Esophagus (tissue), 2 donors: ENCODE measurements at regions not wholly inside any gene's neighbourhood (a gene's known extent, or its start where the extent isn't known, plus 50 kb on each side); places are given as distances from the start of the nearest gene placed in this dataset.

Experiments
- H3K27ac ChIP-seq, 2 donors: one replicate each; pipeline ENCODE4 v1.5.1; 2013; ENCODE audit warnings: low read depth in 2 of 2, mild to moderate bottlenecking in 2 of 2, inconsistent platforms in 1 of 2, low read length in 1 of 2, moderate library complexity in 1 of 2
- H3K27me3 ChIP-seq, 2 donors: one replicate each; pipeline ENCODE4 v1.6.1; 2013; ENCODE audit warnings: low read length in 2 of 2, control low read depth in 1 of 2, mild to moderate bottlenecking in 1 of 2; ENCODE audit not compliant: insufficient read depth in 2 of 2, control insufficient read depth in 1 of 2
- H3K36me3 ChIP-seq, 2 donors: one replicate each; pipeline ENCODE4 v1.6.1; 2013; ENCODE audit warnings: low read length in 1 of 2; ENCODE audit not compliant: control insufficient read depth in 2 of 2, insufficient read depth in 2 of 2
- H3K4me1 ChIP-seq, 2 donors: one replicate each; pipeline ENCODE4 v1.6.1; 2013; ENCODE audit warnings: low read length in 1 of 2; ENCODE audit not compliant: control insufficient read depth in 2 of 2, insufficient read depth in 2 of 2
- H3K4me3 ChIP-seq, 2 donors: one replicate each; pipeline ENCODE4 v1.5.1; 2013; ENCODE audit warnings: low read length in 2 of 2, mild to moderate bottlenecking in 2 of 2, low read depth in 1 of 2, moderate library complexity in 1 of 2
- H3K9me3 ChIP-seq, 2 donors: one replicate each; pipeline ENCODE4 v1.6.1; 2013; ENCODE audit warnings: mild to moderate bottlenecking in 2 of 2, low read depth in 1 of 2, low read length in 1 of 2, moderate library complexity in 1 of 2; ENCODE audit not compliant: control insufficient read depth in 2 of 2, insufficient read depth in 1 of 2
- WGBS, 2 donors: extraction: QIAGEN DNeasy Blood & Tissue Kit; methylation state at CpG; one replicate each; pipeline ENCODE4 v1.1.7; 2013; 5-methylcytosine and 5-hydroxymethylcytosine counted together
- donor health status: healthy with polysubstance abuse.
- donor health status: Bipolar disorder and iron deficiency.

GRCh38 chr14:101350691-101351090 is 210.6 kb upstream of the DIO3 start:
- H3K4me3 ChIP-seq: no peak overlapping the region
- H3K9me3 ChIP-seq: peaks cover 4 to 11% of the 10 kb centered on the region in 2 donors
- no peaks in the 10 kb centered on the region for H3K36me3 ChIP-seq
- no peak overlapping the region for H3K27ac ChIP-seq
- 83 to 88% methylated on average over 5 of the region's 5 CpGs for WGBS, 2 donors
- H3K4me1 ChIP-seq: no peaks in the 10 kb centered on the region
- H3K27me3 ChIP-seq: no peaks in the 10 kb centered on the region

GRCh38 chr14:101351146-101351545 is 210.1 kb upstream of the DIO3 start:
- WGBS, 2 donors: 68 to 69% methylated on average over 7 of the region's 7 CpGs
- no peak overlapping the region for H3K27ac ChIP-seq
- no peaks in the 10 kb centered on the region for H3K27me3 ChIP-seq
- H3K4me1 ChIP-seq: no peaks in the 10 kb centered on the region
- H3K9me3 ChIP-seq: peaks cover 5 to 11% of the 10 kb centered on the region in 2 donors
- no peak overlapping the region for H3K4me3 ChIP-seq
- H3K36me3 ChIP-seq: no peaks in the 10 kb centered on the region

- Histone ChIP-seq H3K9me3 (peaks cover 8 to 11% of the 10 kb centered on the region in 2 donors), H3K27me3 (no peaks in the 10 kb centered on the region), H3K4me3 (no peak overlapping the region), H3K27ac (no peak overlapping the region), H3K36me3 (no peaks in the 10 kb centered on the region), H3K4me1 (no peaks in the 10 kb centered on the region)
- 79 to 83% methylated on average over 5 of the region's 5 CpGs for WGBS, 2 donors
Measured at GRCh38 chr14:101351769-101352168, 209.5 kb upstream of the DIO3 start.

GRCh38 chr14:101352567-101352966 is 208.7 kb upstream of the DIO3 start:
- Histone ChIP-seq H3K27me3 (no peaks in the 10 kb centered on the region), H3K27ac (no peak overlapping the region), H3K4me3 (no peak overlapping the region), H3K4me1 (no peaks in the 10 kb centered on the region), H3K36me3 (no peaks in the 10 kb centered on the region), H3K9me3 (peaks cover 8 to 12% of the 10 kb centered on the region in 2 donors)
- WGBS, 2 donors: 91 to 94% methylated on average over 8 of the region's 8 CpGs

DNA sequence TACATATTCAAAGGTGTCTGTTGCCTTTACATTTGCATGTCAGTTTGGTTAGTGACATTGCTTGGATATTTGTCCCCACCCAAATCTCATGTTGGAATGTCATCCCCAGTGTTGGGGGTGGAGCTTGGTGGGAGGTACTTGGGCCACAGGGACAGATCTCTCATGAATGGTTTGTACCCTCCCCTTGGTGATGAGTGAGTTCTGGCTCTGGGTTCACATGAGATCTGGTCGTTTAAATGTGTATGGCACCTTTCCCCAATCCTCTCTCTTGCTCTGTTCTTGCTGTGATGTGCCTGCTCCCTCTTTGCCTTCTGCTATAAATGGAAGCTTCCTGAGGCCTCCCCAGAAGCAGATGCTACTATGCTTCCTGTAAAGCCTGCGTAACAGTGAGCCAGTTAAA is 207.9 kb upstream of the DIO3 start:
- H3K4me3 ChIP-seq: no peak overlapping the region
- no peaks in the 10 kb centered on the region for H3K36me3 ChIP-seq
- 78 to 79% methylated on average over 2 of the region's 2 CpGs for WGBS, 2 donors
- H3K27me3 ChIP-seq: no peaks in the 10 kb centered on the region
- peaks cover 0 to under 1% of the 10 kb centered on the region in 2 donors for H3K4me1 ChIP-seq
- H3K9me3 ChIP-seq: peaks cover 6 to 11% of the 10 kb centered on the region in 2 donors
- no peak overlapping the region for H3K27ac ChIP-seq

DNA sequence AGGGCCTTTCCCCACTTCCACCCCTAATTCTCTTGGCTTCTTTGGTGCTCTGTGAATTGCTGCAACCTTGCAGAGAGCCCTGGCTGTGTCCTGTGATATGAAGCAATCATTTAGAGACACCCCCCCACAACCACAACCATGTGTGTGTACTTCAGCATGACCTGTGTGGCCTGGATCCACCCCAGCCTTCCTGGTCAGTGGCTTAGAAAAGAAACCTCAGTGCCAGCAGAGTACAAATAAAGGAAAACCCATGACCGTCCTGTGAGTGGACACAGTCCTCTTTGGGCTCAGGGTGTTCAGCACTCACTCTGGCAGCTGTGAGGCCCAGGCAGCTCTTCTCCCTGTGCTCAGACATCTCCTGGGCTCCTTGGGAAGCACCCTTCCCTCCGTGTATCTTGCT is 206.6 kb upstream of the DIO3 start:
- Histone ChIP-seq H3K4me3 (no peak overlapping the region), H3K9me3 (peaks cover 3 to 4% of the 10 kb centered on the region in 2 donors), H3K27ac (no peak overlapping the region), H3K4me1 (peaks cover 2% of the 10 kb centered on the region in 2 donors), H3K36me3 (no peaks in the 10 kb centered on the region), H3K27me3 (no peaks in the 10 kb centered on the region)
- WGBS, 2 donors: 79 to 80% methylated on average over 2 of the region's 2 CpGs

- Histone ChIP-seq H3K4me1 (peaks cover 2% of the 10 kb centered on the region in 2 donors), H3K4me3 (no peak overlapping the region), H3K36me3 (no peaks in the 10 kb centered on the region), H3K27ac (no peak overlapping the region), H3K9me3 (peaks cover 3 to 4% of the 10 kb centered on the region in 2 donors), H3K27me3 (no peaks in the 10 kb centered on the region)
- WGBS, 2 donors: 79% methylated on average over 5 of the region's 5 CpGs
Measured at GRCh38 chr14:101355284-101355683, 206.0 kb upstream of the DIO3 start.

DNA sequence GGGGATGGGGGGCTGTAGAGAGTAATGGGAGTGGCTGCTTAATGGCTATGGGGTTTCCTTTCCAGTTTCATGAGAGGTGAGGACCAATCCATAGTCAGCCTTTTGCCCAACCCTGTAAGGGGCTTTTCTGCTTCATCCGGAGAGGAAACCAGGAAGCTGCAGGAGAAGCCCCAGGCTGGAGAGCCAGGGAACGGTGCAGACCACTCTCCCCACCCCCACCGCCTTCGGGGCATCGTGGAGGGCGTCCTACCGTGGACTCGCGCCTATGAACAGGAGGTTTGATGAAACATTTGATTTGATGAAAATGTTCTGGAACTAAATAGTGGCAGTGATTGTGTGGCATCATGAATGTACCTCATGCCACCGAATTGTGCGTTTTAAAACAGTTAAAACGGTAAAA is 204.3 kb upstream of the DIO3 start:
- H3K9me3 ChIP-seq: peaks cover 3 to 4% of the 10 kb centered on the region in 2 donors
- H3K4me3 ChIP-seq: no peak overlapping the region
- peaks cover 2% of the 10 kb centered on the region in 2 donors for H3K4me1 ChIP-seq
- H3K27me3 ChIP-seq: no peaks in the 10 kb centered on the region
- WGBS, 2 donors: 89 to 90% methylated on average over 12 of the region's 12 CpGs
- no peaks in the 10 kb centered on the region for H3K36me3 ChIP-seq
- H3K27ac ChIP-seq: no peak overlapping the region

DNA sequence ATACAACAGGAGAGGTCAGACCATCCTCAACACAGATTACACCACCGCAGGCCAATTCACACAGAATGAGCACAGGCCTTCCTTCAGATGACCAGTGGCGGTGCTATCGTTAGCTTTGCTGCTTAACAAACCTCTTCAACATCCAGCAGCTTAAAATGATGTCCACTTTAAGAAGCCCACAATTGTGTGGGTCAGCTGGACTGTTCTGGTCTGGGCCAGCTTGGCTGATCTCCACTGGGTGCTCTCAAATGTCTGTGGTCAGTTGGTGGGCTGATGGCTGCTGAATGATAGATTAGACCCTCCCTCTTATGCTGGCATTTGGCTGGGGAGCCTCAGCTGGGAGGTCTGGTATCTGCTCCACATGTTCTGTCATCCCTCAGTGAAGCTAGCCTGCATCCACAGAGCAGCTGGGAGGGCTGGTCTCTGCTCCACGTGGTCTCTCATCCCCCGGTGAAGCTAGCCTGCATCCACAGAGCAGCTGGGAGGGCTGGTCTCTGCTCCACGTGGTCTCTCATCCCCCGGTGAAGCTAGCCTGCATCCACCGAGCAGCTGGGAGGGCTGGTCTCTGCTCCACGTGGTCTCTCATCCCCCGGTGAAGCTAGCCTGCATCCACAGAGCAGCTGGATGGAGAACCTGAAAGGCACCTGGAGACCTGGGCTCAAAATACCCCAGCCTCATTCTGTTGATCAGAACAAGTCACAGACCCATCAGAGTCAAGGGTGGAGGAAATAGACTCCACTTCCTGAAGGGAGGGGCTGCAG is 203.6 kb upstream of the DIO3 start:
- 89 to 91% methylated on average over 10 of the region's 10 CpGs for WGBS, 2 donors
- no peak overlapping the region for H3K4me3 ChIP-seq
- peaks cover 4 to 5% of the 10 kb centered on the region in 2 donors for H3K9me3 ChIP-seq
- H3K27ac ChIP-seq: no peak overlapping the region
- no peaks in the 10 kb centered on the region for H3K27me3 ChIP-seq
- no peaks in the 10 kb centered on the region for H3K36me3 ChIP-seq
- H3K4me1 ChIP-seq: peaks cover 2 to 4% of the 10 kb centered on the region in 2 donors
